ENCODE measurements at regions not wholly inside any gene's neighbourhood (a gene's known extent, or its start where the extent isn't known, plus 50 kb on each side); places are given as distances from the start of the nearest gene placed in this dataset.
"Not testable (repeated sequence)": the region's sequence is repeated elsewhere in the genome, so short reads cannot be mapped to it uniquely, and the experiment has no call there.

GRCh38 chr2:10196948-10197696 is 74.6 kb downstream of the RRM2 start:
- DNase-seq (no peak), ATAC-seq (ENCODE audit: poor library complexity) (no peak)
- intact Hi-C loops (cut with DNase I) = no loop called here

GRCh38 chr2:10197697-10198076 is 75.1 kb downstream of the RRM2 start:
- intact Hi-C loops (cut with DNase I) = no loop called here
- ATAC-seq (ENCODE audit: poor library complexity) = no peak
- no peak for DNase-seq

- DNase-seq; intact Hi-C loops (cut with DNase I); ATAC-seq (ENCODE audit: poor library complexity): not testable (repeated sequence)
Measured at GRCh38 chr2:10198482-10198881, 75.9 kb downstream of the RRM2 start.

GRCh38 chr2:10201201-10201600 is 78.7 kb downstream of the RRM2 start:
- DNase-seq (no peak), ATAC-seq (ENCODE audit: poor library complexity) (no peak)
- intact Hi-C loops (cut with DNase I) = no loop called here

GRCh38 chr2:10202131-10202665 is 79.7 kb downstream of the RRM2 start:
- DNase-seq (no peak), ATAC-seq (ENCODE audit: poor library complexity) (no peak)
- intact Hi-C loops (cut with DNase I) = no loop called here

- DNase-seq = no peak
- ATAC-seq (ENCODE audit: poor library complexity) = no peak
- intact Hi-C loops (cut with DNase I) = no loop called here
Measured at GRCh38 chr2:10204326-10205161, 82.0 kb downstream of the RRM2 start.

- DNase-seq = no peak
- intact Hi-C loops (cut with DNase I) = no loop called here
- no peak for ATAC-seq (ENCODE audit: poor library complexity)
Measured at GRCh38 chr2:10205162-10205475, 82.6 kb downstream of the RRM2 start.

GRCh38 chr2:10208736-10209135 is 86.2 kb downstream of the RRM2 start:
- intact Hi-C loops (cut with DNase I) = no loop called here
- no peak for ATAC-seq (ENCODE audit: poor library complexity)
- no peak for DNase-seq

GRCh38 chr2:10209406-10209935 is 86.9 kb downstream of the RRM2 start:
- intact Hi-C loops (cut with DNase I) = no loop called here
- DNase-seq (no peak), ATAC-seq (ENCODE audit: poor library complexity) (no peak)

GRCh38 chr2:10210336-10210735 is 87.8 kb downstream of the RRM2 start:
- intact Hi-C loops (cut with DNase I) = no loop called here
- DNase-seq (no peak), ATAC-seq (ENCODE audit: poor library complexity) (no peak)

GRCh38 chr2:10211844-10212422 is 89.4 kb downstream of the RRM2 start:
- intact Hi-C loops (cut with DNase I) = no loop called here
- ATAC-seq (ENCODE audit: poor library complexity) (no peak), DNase-seq (no peak)

GRCh38 chr2:10212827-10213226 is 89.9 kb upstream of the HPCAL1 start:
- ATAC-seq (ENCODE audit: poor library complexity) (no peak), DNase-seq (no peak)
- intact Hi-C loops (cut with DNase I) = no loop called here

- DNase-seq (no peak), ATAC-seq (ENCODE audit: poor library complexity) (no peak)
- intact Hi-C loops (cut with DNase I) = no loop called here
Measured at GRCh38 chr2:10214179-10214578, 88.5 kb upstream of the HPCAL1 start.

GRCh38 chr2:10215393-10215935 is 87.2 kb upstream of the HPCAL1 start:
- ATAC-seq (ENCODE audit: poor library complexity) = no peak
- intact Hi-C loops (cut with DNase I) = no loop called here
- no peak for DNase-seq

GRCh38 chr2:10216677-10217488 is 85.8 kb upstream of the HPCAL1 start:
- intact Hi-C loops (cut with DNase I) = no loop called here
- DNase-seq (no peak), ATAC-seq (ENCODE audit: poor library complexity) (no peak)

GRCh38 chr2:10217489-10218435 is 84.9 kb upstream of the HPCAL1 start:
- ATAC-seq (ENCODE audit: poor library complexity) = no peak
- no peak for DNase-seq
- intact Hi-C loops (cut with DNase I) = no loop called here
